Naive thymus-derived CD4-positive, alpha-beta T cell (primary cell): ENCODE measurements at regions not wholly inside any gene's neighbourhood (a gene's known extent, or its start where the extent isn't known, plus 50 kb on each side); places are given as distances from the start of the nearest gene placed in this dataset.

ENCODE experiments used
- ATAC-seq: fragments of 150-1000 bp; cut with Tn5 transposase; 2 replicates; pipeline ENCODE4 v1.10.0; 2021; ENCODE audit warnings: mild to moderate bottlenecking, moderate library complexity
- CTCF ChIA-PET: fragments of 350-600 bp; sonication (Branson Sonifier 250); formaldehyde crosslinking; loops from one replicate; lab custom pipeline; 2021; ENCODE audit warnings: antibody characterized with exemption; lab: Charles Lee
- POLR2A ChIA-PET: fragments of 350-600 bp; sonication (Branson Sonifier 250); formaldehyde crosslinking; loops from one replicate; lab custom pipeline; 2021; ENCODE audit warnings: antibody characterized with exemption, inconsistent platforms; lab: Charles Lee
- DNase-seq, 9 donors: peaks; one replicate each; pipeline versions ENCODE4 v3.0.0 to v3.0.0-alpha.2; 2020 to 2022; ENCODE audit warnings: mixed read lengths in 1 of 9
- H3K27ac ChIP-seq: one replicate; pipeline ENCODE4 v1.7.0; 2013; ENCODE audit warnings: mild to moderate bottlenecking, low read depth, low read length, moderate library complexity
- H3K27me3 ChIP-seq, 2 donors: one replicate each; pipeline ENCODE4 v1.7.0; 2013; ENCODE audit warnings: low read length in 2 of 2, mild to moderate bottlenecking in 2 of 2, moderate library complexity in 2 of 2; ENCODE audit not compliant: control insufficient read depth in 2 of 2, insufficient read depth in 2 of 2
- H3K36me3 ChIP-seq, 3 experiments: 1 replicate in 2 of 3; 2 replicates in 1 of 3; pipeline ENCODE4 v1.7.0; 2013; ENCODE audit warnings: low read length in 3 of 3, mild to moderate bottlenecking in 3 of 3, moderate library complexity in 1 of 3; ENCODE audit not compliant: insufficient read depth in 3 of 3, control insufficient read depth in 2 of 3
- H3K4me1 ChIP-seq, 2 donors: one replicate each; pipeline ENCODE4 v1.7.0; 2013; ENCODE audit warnings: low read length in 2 of 2, mild to moderate bottlenecking in 2 of 2, moderate library complexity in 1 of 2; ENCODE audit not compliant: control insufficient read depth in 2 of 2, insufficient read depth in 2 of 2
- H3K4me3 ChIP-seq: 2 replicates; pipeline ENCODE4 v1.7.0; 2013; ENCODE audit warnings: mild to moderate bottlenecking, low read length
- H3K9me3 ChIP-seq, 3 experiments: 1 replicate in 2 of 3; 2 replicates in 1 of 3; pipeline ENCODE4 v1.7.0; 2013; ENCODE audit warnings: low read length in 3 of 3; ENCODE audit not compliant: control insufficient read depth in 2 of 3
- H3K27ac Mint-ChIP-seq, 9 donors: one replicate each; pipeline ENCODE4 v1.8.0; 2020 to 2022; ENCODE audit warnings: mixed read lengths in 9 of 9, mild to moderate bottlenecking in 8 of 9, moderate library complexity in 5 of 9, inconsistent platforms in 2 of 9
- H3K27me3 Mint-ChIP-seq, 5 donors: one replicate each; pipeline ENCODE4 v1.8.0; 2021 to 2022; ENCODE audit warnings: mixed read lengths in 5 of 5, mild to moderate bottlenecking in 1 of 5
- H3K36me3 Mint-ChIP-seq, 5 donors: one replicate each; pipeline ENCODE4 v1.8.0; 2020 to 2022; ENCODE audit warnings: mixed read lengths in 5 of 5, mild to moderate bottlenecking in 3 of 5, inconsistent platforms in 1 of 5
- H3K4me1 Mint-ChIP-seq, 7 donors: one replicate each; pipeline ENCODE4 v1.8.0; 2020 to 2022; ENCODE audit warnings: mixed read lengths in 7 of 7, mild to moderate bottlenecking in 3 of 7, inconsistent platforms in 1 of 7
- H3K4me3 Mint-ChIP-seq, 10 donors: one replicate each; pipeline ENCODE4 v1.8.0; 2020 to 2022; ENCODE audit warnings: mild to moderate bottlenecking in 10 of 10, mixed read lengths in 10 of 10, moderate library complexity in 6 of 10, inconsistent platforms in 2 of 10
- H3K9me3 Mint-ChIP-seq, 11 donors: one replicate each; pipeline ENCODE4 v1.8.0; 2020 to 2022; ENCODE audit warnings: mixed read lengths in 11 of 11, mild to moderate bottlenecking in 4 of 11, inconsistent platforms in 1 of 11, moderate library complexity in 1 of 11
- intact Hi-C, 2 donors: fragments of 100-400 bp; cut with micrococcal nuclease; formaldehyde crosslinking; loops; one replicate each; pipeline ENCODE4 v1.15.1; 2023

DNA sequence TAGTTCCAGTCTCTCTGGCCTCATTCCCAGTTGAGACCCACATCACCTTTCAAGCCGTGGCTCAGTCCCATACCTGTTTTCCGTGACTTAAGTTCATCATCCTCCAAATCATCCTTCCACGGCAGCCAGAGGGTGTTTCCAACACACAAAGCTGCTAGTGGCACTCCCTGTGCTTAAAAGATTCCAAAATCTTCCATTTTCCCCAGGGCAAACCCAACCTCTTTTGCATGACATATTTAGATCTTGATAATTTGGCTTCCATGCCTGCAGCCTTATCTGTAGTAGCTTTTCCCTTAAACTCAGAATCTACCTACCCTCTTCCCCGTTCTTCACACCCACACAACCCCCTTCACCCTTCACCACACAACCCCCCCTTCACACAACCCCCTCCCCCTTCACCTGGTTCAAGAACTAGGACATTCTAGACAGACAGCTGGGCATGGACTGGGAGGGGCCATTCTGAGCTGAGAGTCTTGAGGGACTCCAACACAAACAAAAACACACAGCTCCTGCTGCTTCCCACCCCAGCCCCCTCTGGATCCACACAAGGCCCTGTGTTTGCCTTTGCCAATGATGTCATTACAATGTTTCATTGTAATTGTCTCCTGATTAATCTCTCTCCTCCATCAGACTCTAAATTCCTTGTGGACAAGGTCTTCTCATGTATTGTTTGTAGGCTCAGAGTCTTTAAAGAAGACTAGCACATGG is 268.2 kb downstream of the SH3GL2 start:
- Histone ChIP-seq H3K4me3 (no peak overlapping the region), H3K27ac (no peak overlapping the region), H3K4me1 (no peaks in the 10 kb centered on the region), H3K9me3 (no peaks in the 10 kb centered on the region), H3K27me3 (no peaks in the 10 kb centered on the region), H3K36me3 (no peaks in the 10 kb centered on the region)
- Mint-ChIP-seq H3K4me3 (no peak overlapping the region), H3K36me3 (peaks cover 0 to 11% (median 0%) of the 10 kb centered on the region in 5 donors), H3K4me1 (peaks cover 0 to 4% (median 0%) of the 10 kb centered on the region in 7 donors), H3K27me3 (peaks cover 0 to 11% (median 0%) of the 10 kb centered on the region in 5 donors), H3K9me3 (peaks cover 0 to 24% (median 17%) of the 10 kb centered on the region in 11 donors), H3K27ac (no peak overlapping the region)
- no peak for ATAC-seq
- ChIA-PET POLR2A (no interaction called here), CTCF (interaction anchor here (0.6 kb wide), 1 partner anchor 666 kb away, joined by 3 read pairs; no protein-coding TSS in a partner anchor)
- DNase-seq: no peak
- intact Hi-C loops: no loop called here

- POLR2A ChIA-PET: no interaction called here
- Mint-ChIP-seq H3K4me3 (no peak overlapping the region), H3K4me1 (peaks cover 0 to 4% (median 0%) of the 10 kb centered on the region in 7 donors), H3K9me3 (peaks cover 0 to 24% (median 17%) of the 10 kb centered on the region in 11 donors), H3K36me3 (peaks cover 0 to 11% (median 0%) of the 10 kb centered on the region in 5 donors), H3K27me3 (peaks cover 0 to 11% (median 0%) of the 10 kb centered on the region in 5 donors), H3K27ac (no peak overlapping the region)
- no peak for ATAC-seq
- DNase-seq: no peak
- H3K36me3 ChIP-seq: no peaks in the 10 kb centered on the region
- H3K9me3 ChIP-seq: no peaks in the 10 kb centered on the region
- H3K4me1 ChIP-seq: no peaks in the 10 kb centered on the region
- H3K4me3 ChIP-seq: no peak overlapping the region
- H3K27me3 ChIP-seq: no peaks in the 10 kb centered on the region
- CTCF ChIA-PET: no interaction called here
- H3K27ac ChIP-seq: no peak overlapping the region
- intact Hi-C loops: no loop called here
Measured at GRCh38 chr9:17847908-17848307, 269.0 kb downstream of the SH3GL2 start.

DNA sequence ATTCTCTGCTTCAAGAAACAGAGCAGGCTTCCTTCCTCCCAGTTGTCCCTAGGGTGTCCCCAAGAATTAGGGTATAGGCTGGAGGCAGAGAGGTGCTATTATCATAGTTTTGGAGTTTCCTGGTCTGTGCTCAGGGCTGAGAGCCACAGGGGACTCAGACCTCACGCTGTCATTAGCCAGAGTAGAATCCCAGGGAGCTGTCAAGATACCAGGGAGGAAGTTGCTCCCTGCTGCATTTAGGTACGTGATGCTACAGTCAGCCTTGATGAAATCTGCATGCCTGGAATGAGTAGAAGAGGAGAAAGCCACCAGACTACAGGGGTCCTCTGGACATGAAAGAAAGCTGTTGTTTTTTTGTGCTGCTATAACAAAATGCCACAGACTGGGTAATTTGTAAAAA is 273.2 kb downstream of the SH3GL2 start:
- H3K9me3 ChIP-seq: no peaks in the 10 kb centered on the region
- H3K36me3 ChIP-seq: no peaks in the 10 kb centered on the region
- Mint-ChIP-seq H3K9me3 (peaks cover 0 to 15% (median 2%) of the 10 kb centered on the region in 11 donors), H3K4me1 (no peaks in the 10 kb centered on the region), H3K27ac (no peak overlapping the region), H3K4me3 (no peak overlapping the region), H3K27me3 (no peaks in the 10 kb centered on the region), H3K36me3 (no peaks in the 10 kb centered on the region)
- ATAC-seq (no peak), DNase-seq (no peak)
- H3K27me3 ChIP-seq: no peaks in the 10 kb centered on the region
- H3K4me3 ChIP-seq: no peak overlapping the region
- intact Hi-C loops: no loop called here
- no peak overlapping the region for H3K27ac ChIP-seq
- H3K4me1 ChIP-seq: no peaks in the 10 kb centered on the region
- CTCF ChIA-PET: no interaction called here
- POLR2A ChIA-PET: no interaction called here

GRCh38 chr9:17854487-17854886 is 275.6 kb downstream of the SH3GL2 start:
- Histone ChIP-seq H3K4me1 (no peaks in the 10 kb centered on the region), H3K36me3 (no peaks in the 10 kb centered on the region), H3K4me3 (no peak overlapping the region), H3K9me3 (no peaks in the 10 kb centered on the region), H3K27me3 (no peaks in the 10 kb centered on the region), H3K27ac (no peak overlapping the region)
- Mint-ChIP-seq H3K9me3 (peaks cover 0 to 15% (median under 1%) of the 10 kb centered on the region in 11 donors), H3K4me3 (no peak overlapping the region), H3K4me1 (no peaks in the 10 kb centered on the region), H3K27ac (no peak overlapping the region), H3K27me3 (no peaks in the 10 kb centered on the region), H3K36me3 (no peaks in the 10 kb centered on the region)
- ATAC-seq (no peak), DNase-seq (no peak)
- intact Hi-C loops: no loop called here
- CTCF ChIA-PET: no interaction called here
- POLR2A ChIA-PET: no interaction called here

DNA sequence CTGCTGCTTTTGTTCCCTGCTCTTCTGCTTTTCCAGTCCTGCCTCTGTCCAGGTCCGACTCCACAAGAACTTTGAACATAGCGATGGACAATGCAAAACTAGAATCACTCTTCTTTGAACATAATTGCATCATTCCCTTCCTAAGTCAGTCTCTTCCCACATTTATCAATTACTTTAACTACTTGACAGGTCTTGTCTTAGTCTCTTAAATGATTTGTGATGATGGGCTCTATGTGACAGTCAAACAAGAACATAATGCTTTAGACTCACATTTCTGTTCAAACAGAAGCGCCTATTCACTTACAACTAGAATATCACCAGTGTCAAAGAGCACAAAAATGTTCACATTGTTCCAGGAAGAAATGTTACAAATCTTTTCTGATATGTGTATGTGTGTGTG is 278.1 kb downstream of the SH3GL2 start:
- no peak overlapping the region for H3K4me3 Mint-ChIP-seq
- CTCF ChIA-PET: no interaction called here
- no peaks in the 10 kb centered on the region for H3K27me3 Mint-ChIP-seq

DNA sequence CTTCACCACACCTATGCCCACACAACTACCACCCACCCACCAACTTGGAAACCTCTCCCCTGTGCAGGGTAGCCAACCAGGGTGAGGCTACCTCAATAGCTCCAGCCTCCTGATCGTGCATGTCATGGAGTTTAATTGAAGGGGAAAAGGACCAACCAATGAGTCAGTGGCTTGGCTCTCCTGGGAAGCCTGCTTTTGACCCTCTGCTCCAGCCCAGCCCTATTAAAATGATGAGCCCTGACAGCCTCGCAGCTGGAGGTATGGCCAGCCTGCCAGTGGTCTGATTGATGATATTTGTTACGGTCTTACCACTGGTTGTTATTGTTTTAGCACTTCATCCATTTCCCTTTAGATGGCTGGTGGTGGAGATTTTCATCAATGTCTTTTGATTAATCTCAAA is 280.4 kb downstream of the SH3GL2 start:
- Histone ChIP-seq H3K4me3 (no peak overlapping the region), H3K27ac (no peak overlapping the region), H3K9me3 (no peaks in the 10 kb centered on the region), H3K27me3 (no peaks in the 10 kb centered on the region), H3K4me1 (no peaks in the 10 kb centered on the region), H3K36me3 (no peaks in the 10 kb centered on the region)
- ATAC-seq (no peak), DNase-seq (no peak)
- Mint-ChIP-seq H3K27me3 (no peaks in the 10 kb centered on the region), H3K36me3 (no peaks in the 10 kb centered on the region), H3K4me1 (no peaks in the 10 kb centered on the region), H3K9me3 (peaks cover 0 to 15% (median 3%) of the 10 kb centered on the region in 11 donors), H3K27ac (no peak overlapping the region), H3K4me3 (no peak overlapping the region)
- ChIA-PET POLR2A (no interaction called here), CTCF (no interaction called here)
- intact Hi-C loops: no loop called here

More for the DNA sequence above, 278.1 kb downstream of the SH3GL2 start:
- DNase-seq (no peak), ATAC-seq (no peak)
- Mint-ChIP-seq H3K36me3 (no peaks in the 10 kb centered on the region), H3K27ac (no peak overlapping the region), H3K4me1 (no peaks in the 10 kb centered on the region), H3K9me3 (peaks cover 0 to 15% (median 0%) of the 10 kb centered on the region in 11 donors)
- Histone ChIP-seq H3K27ac (no peak overlapping the region), H3K27me3 (no peaks in the 10 kb centered on the region), H3K9me3 (no peaks in the 10 kb centered on the region), H3K36me3 (no peaks in the 10 kb centered on the region), H3K4me3 (no peak overlapping the region), H3K4me1 (no peaks in the 10 kb centered on the region)
- POLR2A ChIA-PET: no interaction called here
- intact Hi-C loops: no loop called here

DNA sequence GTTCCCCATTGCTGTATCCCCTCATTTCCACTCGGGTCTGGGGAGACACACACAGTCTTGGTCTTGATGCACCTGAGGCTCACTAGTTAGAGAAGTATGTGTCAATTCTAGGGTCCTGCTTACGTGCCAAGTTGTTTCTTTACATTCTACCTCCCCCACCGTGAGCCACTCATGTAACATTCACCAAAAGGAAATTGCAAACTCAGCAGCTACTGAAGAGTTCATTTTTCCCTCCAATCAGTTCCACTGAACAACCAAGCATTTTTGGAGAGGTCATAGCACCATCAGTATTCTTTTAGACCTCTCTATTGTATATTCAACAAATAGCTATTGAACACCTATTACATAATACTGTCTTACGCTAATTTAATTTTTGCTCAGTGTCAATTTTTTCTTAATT is 281.1 kb downstream of the SH3GL2 start:
- intact Hi-C loops: no loop called here
- peaks cover 0 to 9% (median 3%) of the 10 kb centered on the region in 11 donors for H3K9me3 Mint-ChIP-seq
- H3K27ac ChIP-seq: no peak overlapping the region
- no peaks in the 10 kb centered on the region for H3K4me1 ChIP-seq
- no peaks in the 10 kb centered on the region for H3K9me3 ChIP-seq
- ChIA-PET CTCF (no interaction called here), POLR2A (no interaction called here)
- H3K27ac Mint-ChIP-seq: no peak overlapping the region
- ATAC-seq (no peak), DNase-seq (no peak)
- no peaks in the 10 kb centered on the region for H3K27me3 ChIP-seq
- H3K4me1 Mint-ChIP-seq: no peaks in the 10 kb centered on the region
- H3K36me3 ChIP-seq: no peaks in the 10 kb centered on the region
- H3K4me3 Mint-ChIP-seq: no peak overlapping the region
- no peak overlapping the region for H3K4me3 ChIP-seq
- H3K36me3 Mint-ChIP-seq: no peaks in the 10 kb centered on the region
- H3K27me3 Mint-ChIP-seq: no peaks in the 10 kb centered on the region
